Loucy (cell line): ENCODE measurements at regions not wholly inside any gene's neighbourhood (a gene's known extent, or its start where the extent isn't known, plus 50 kb on each side); places are given as distances from the start of the nearest gene placed in this dataset.

ENCODE experiments used
- CTCF ChIP-seq: fragments of 200-600 bp; sonication (generic); conservative IDR thresholded peaks from 2 replicates; pipeline ENCODE4 v1.5.1; 2014; ENCODE audit warnings: mild to moderate bottlenecking, antibody characterized with exemption, low read length
- EZH2phosphoT487 ChIP-seq: fragments of 200-600 bp; IDR thresholded peaks from 2 replicates; pipeline ENCODE4 v1.6.1; 2018; ENCODE audit warnings: antibody characterized with exemption, mild to moderate bottlenecking, moderate library complexity, borderline replicate concordance

GRCh38 chr1:243956450-243956849 is 94.6 kb upstream of the ZBTB18 start:
- TF ChIP-seq CTCF: no peak
- TF ChIP-seq EZH2phosphoT487: no peak
